ENCODE measurements at regions not wholly inside any gene's neighbourhood (a gene's known extent, or its start where the extent isn't known, plus 50 kb on each side); places are given as distances from the start of the nearest gene placed in this dataset.
A peak's percentile ranks its signal among the peaks of the same experiment; 100 is the strongest.

DNA sequence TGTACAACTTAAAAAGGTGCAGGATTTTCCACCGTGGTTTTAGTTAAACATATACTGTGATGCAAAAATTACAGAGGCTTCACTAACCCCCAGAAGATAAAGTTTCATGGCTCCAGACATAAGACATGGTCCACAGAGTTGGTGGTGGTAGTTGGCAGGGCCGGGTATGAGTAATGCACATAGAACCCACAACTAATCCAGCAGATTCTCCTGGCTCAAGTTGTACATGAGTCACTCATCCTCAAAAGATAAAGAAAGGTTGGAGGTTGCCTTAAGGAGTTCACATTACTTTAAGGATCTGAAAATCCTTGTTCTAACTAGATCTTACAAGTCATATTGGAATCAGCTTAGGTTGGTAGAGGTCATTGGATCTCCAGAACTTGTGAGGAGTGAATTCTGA lies 98.3 kb upstream of the ZBTB20 start:
- Histone ChIP-seq H3K27me3 (ENCODE audit: control insufficient read depth in 1 of 2, insufficient read depth in 2 of 2, low read length in 1 of 2) (no peaks in the 10 kb centered on the region), H3K4me3 (ENCODE audit: low read length in 2 of 2) (no peak overlapping the region), H3K4me1 (ENCODE audit: control insufficient read depth in 1 of 2, insufficient read depth in 2 of 2, low read length in 2 of 2) (peaks cover 2 to 7% of the 10 kb centered on the region in 2 donors), H3K27ac (ENCODE audit: low read depth in 1 of 2, low read length in 2 of 2) (no peak overlapping the region), H3K9me3 (ENCODE audit: control insufficient read depth, low read length) (no peaks in the 10 kb centered on the region), H3K36me3 (ENCODE audit: control insufficient read depth in 1 of 2, insufficient read depth in 2 of 2, low read length in 1 of 2) (no peaks in the 10 kb centered on the region)
- DNase-seq (peak; percentile 72 to 78), ATAC-seq (ENCODE audit: low FRiP score) (peak; percentile 52)
- 63 to 65% methylated on average over 2 of the region's 2 CpGs for WGBS, 2 donors
- intact Hi-C loops (cut with DNase I) = no loop called here

GRCh38 chr3:115245899-115246298 lies 98.8 kb upstream of the ZBTB20 start:
- ATAC-seq (ENCODE audit: low FRiP score) = no peak
- 95 to 96% methylated on average over 3 of the region's 3 CpGs for WGBS, 2 donors

GRCh38 chr3:115246461-115247020 lies 99.5 kb upstream of the ZBTB20 start:
- 73 to 77% methylated on average over 3 of the region's 3 CpGs for WGBS, 2 donors
- no peaks in the 10 kb centered on the region for H3K36me3 ChIP-seq (ENCODE audit: control insufficient read depth in 1 of 2, insufficient read depth in 2 of 2, low read length in 1 of 2)
- no peak overlapping the region for H3K27ac ChIP-seq (ENCODE audit: low read depth in 1 of 2, low read length in 2 of 2)
- peaks cover 2 to 4% of the 10 kb centered on the region in 2 donors for H3K4me1 ChIP-seq (ENCODE audit: control insufficient read depth in 1 of 2, insufficient read depth in 2 of 2, low read length in 2 of 2)
- intact Hi-C loops (cut with DNase I) = no loop called here
- H3K9me3 ChIP-seq (ENCODE audit: control insufficient read depth, low read length) = no peaks in the 10 kb centered on the region
- DNase-seq (no peak), ATAC-seq (ENCODE audit: low FRiP score) (peak; percentile 71)
- H3K4me3 ChIP-seq (ENCODE audit: low read length in 2 of 2) = no peak overlapping the region
- no peaks in the 10 kb centered on the region for H3K27me3 ChIP-seq (ENCODE audit: control insufficient read depth in 1 of 2, insufficient read depth in 2 of 2, low read length in 1 of 2)

More at GRCh38 chr3:115245899-115246298, 98.8 kb upstream of the ZBTB20 start:
- H3K9me3 ChIP-seq (ENCODE audit: control insufficient read depth, low read length) = no peaks in the 10 kb centered on the region
- H3K36me3 ChIP-seq (ENCODE audit: control insufficient read depth in 1 of 2, insufficient read depth in 2 of 2, low read length in 1 of 2) = no peaks in the 10 kb centered on the region
- no peak for DNase-seq
- H3K4me3 ChIP-seq (ENCODE audit: low read length in 2 of 2) = no peak overlapping the region
- H3K4me1 ChIP-seq (ENCODE audit: control insufficient read depth in 1 of 2, insufficient read depth in 2 of 2, low read length in 2 of 2) = peaks cover 2 to 7% of the 10 kb centered on the region in 2 donors
- intact Hi-C loops (cut with DNase I) = no loop called here
- H3K27me3 ChIP-seq (ENCODE audit: control insufficient read depth in 1 of 2, insufficient read depth in 2 of 2, low read length in 1 of 2) = no peaks in the 10 kb centered on the region
- H3K27ac ChIP-seq (ENCODE audit: low read depth in 1 of 2, low read length in 2 of 2) = no peak overlapping the region

GRCh38 chr3:115248274-115248673 lies 101.2 kb upstream of the ZBTB20 start:
- 74 to 75% methylated on average over 2 of the region's 2 CpGs for WGBS, 2 donors
- no peaks in the 10 kb centered on the region for H3K27me3 ChIP-seq (ENCODE audit: control insufficient read depth in 1 of 2, insufficient read depth in 2 of 2, low read length in 1 of 2)
- peaks cover 2 to 4% of the 10 kb centered on the region in 2 donors for H3K4me1 ChIP-seq (ENCODE audit: control insufficient read depth in 1 of 2, insufficient read depth in 2 of 2, low read length in 2 of 2)
- H3K9me3 ChIP-seq (ENCODE audit: control insufficient read depth, low read length) = no peaks in the 10 kb centered on the region
- no peak for DNase-seq
- H3K27ac ChIP-seq (ENCODE audit: low read depth in 1 of 2, low read length in 2 of 2) = no peak overlapping the region
- no peak overlapping the region for H3K4me3 ChIP-seq (ENCODE audit: low read length in 2 of 2)
- ATAC-seq (ENCODE audit: low FRiP score) = no peak
- H3K36me3 ChIP-seq (ENCODE audit: control insufficient read depth in 1 of 2, insufficient read depth in 2 of 2, low read length in 1 of 2) = no peaks in the 10 kb centered on the region
- intact Hi-C loops (cut with DNase I) = no loop called here

- Histone ChIP-seq H3K4me1 (ENCODE audit: control insufficient read depth in 1 of 2, insufficient read depth in 2 of 2, low read length in 2 of 2) (peaks cover 0 to 2% of the 10 kb centered on the region in 2 donors), H3K9me3 (ENCODE audit: control insufficient read depth, low read length) (no peaks in the 10 kb centered on the region), H3K27me3 (ENCODE audit: control insufficient read depth in 1 of 2, insufficient read depth in 2 of 2, low read length in 1 of 2) (no peaks in the 10 kb centered on the region), H3K4me3 (ENCODE audit: low read length in 2 of 2) (no peak overlapping the region), H3K27ac (ENCODE audit: low read depth in 1 of 2, low read length in 2 of 2) (no peak overlapping the region), H3K36me3 (ENCODE audit: control insufficient read depth in 1 of 2, insufficient read depth in 2 of 2, low read length in 1 of 2) (no peaks in the 10 kb centered on the region)
- intact Hi-C loops (cut with DNase I) = no loop called here
- DNase-seq (no peak), ATAC-seq (ENCODE audit: low FRiP score) (no peak)
These were observed 104.4 kb upstream of the ZBTB20 start for GRCh38 chr3:115251509-115251908.

DNA sequence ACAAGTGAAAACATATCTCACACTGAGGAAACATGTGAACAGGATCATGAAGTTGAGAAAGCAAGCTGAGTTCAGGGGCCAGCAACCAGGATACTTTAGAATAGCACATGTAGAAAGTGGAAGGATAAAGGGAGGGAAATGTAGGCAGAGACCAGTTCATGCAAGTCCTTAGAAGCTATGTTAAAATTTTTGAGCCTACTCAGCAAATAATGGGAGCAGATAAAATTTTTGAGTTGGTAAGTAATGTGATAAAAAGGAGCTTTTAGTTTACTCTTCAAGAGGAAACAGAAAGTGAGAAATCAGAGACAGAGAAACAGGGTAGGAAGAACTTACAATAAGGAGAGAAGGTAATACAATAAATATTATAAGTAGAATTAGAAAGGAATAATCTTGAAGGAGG lies 105.6 kb upstream of the ZBTB20 start:
- H3K9me3 ChIP-seq (ENCODE audit: control insufficient read depth, low read length) = no peaks in the 10 kb centered on the region
- H3K4me3 ChIP-seq (ENCODE audit: low read length in 2 of 2) = no peak overlapping the region
- H3K27me3 ChIP-seq (ENCODE audit: control insufficient read depth in 1 of 2, insufficient read depth in 2 of 2, low read length in 1 of 2) = no peaks in the 10 kb centered on the region
- intact Hi-C loops (cut with DNase I) = no loop called here
- DNase-seq = no peak
- H3K27ac ChIP-seq (ENCODE audit: low read depth in 1 of 2, low read length in 2 of 2) = no peak overlapping the region
- H3K4me1 ChIP-seq (ENCODE audit: control insufficient read depth in 1 of 2, insufficient read depth in 2 of 2, low read length in 2 of 2) = peaks cover 0 to 2% of the 10 kb centered on the region in 2 donors
- no peaks in the 10 kb centered on the region for H3K36me3 ChIP-seq (ENCODE audit: control insufficient read depth in 1 of 2, insufficient read depth in 2 of 2, low read length in 1 of 2)
- no peak for ATAC-seq (ENCODE audit: low FRiP score)

DNA sequence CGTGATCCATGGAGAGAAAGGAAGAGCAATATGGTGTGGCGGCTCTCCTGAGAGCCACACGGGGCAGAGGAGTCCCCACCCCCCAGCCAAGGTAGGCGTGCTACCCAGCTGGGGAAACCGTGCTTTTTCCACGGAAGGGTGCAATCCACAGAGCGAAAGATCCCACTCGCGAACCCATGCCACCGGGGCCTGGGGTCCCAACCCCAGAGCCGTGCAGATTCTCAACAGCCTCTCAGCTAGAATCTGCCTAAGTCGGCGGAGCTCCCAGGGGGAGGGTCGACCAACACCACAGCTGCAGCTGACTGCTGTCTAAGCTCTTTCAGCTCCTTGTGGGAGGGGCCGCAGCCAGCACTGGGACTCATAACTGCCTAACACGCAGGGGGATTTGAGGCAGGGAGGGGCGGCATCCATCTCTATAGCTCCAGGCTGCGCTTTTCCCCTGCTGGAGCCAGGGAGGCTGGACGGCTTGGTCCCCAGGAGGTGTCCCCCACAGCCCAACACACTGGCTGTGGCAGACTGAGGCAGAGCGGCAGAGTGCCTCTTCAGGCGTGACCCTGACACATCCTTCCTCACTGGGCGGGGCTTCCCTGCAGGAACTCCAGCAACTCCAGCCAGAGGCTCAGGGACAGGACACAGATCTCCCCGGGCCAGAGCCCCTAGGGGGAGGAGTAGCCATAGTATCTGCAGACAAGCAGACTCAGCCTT lies 107.6 kb upstream of the ZBTB20 start:
- H3K4me1 ChIP-seq (ENCODE audit: control insufficient read depth in 1 of 2, insufficient read depth in 2 of 2, low read length in 2 of 2) = peaks cover 0 to 2% of the 10 kb centered on the region in 2 donors
- ATAC-seq (ENCODE audit: low FRiP score) (no peak), DNase-seq (peak in 1 of 2 donors; percentile 75)
- no peak overlapping the region for H3K27ac ChIP-seq (ENCODE audit: low read depth in 1 of 2, low read length in 2 of 2)
- no peak overlapping the region for H3K4me3 ChIP-seq (ENCODE audit: low read length in 2 of 2)
- 89 to 93% methylated on average over 23 of the region's 23 CpGs for WGBS, 2 donors
- H3K27me3 ChIP-seq (ENCODE audit: control insufficient read depth in 1 of 2, insufficient read depth in 2 of 2, low read length in 1 of 2) = no peaks in the 10 kb centered on the region
- intact Hi-C loops (cut with DNase I) = no loop called here
- H3K36me3 ChIP-seq (ENCODE audit: control insufficient read depth in 1 of 2, insufficient read depth in 2 of 2, low read length in 1 of 2) = no peaks in the 10 kb centered on the region
- no peaks in the 10 kb centered on the region for H3K9me3 ChIP-seq (ENCODE audit: control insufficient read depth, low read length)

DNA sequence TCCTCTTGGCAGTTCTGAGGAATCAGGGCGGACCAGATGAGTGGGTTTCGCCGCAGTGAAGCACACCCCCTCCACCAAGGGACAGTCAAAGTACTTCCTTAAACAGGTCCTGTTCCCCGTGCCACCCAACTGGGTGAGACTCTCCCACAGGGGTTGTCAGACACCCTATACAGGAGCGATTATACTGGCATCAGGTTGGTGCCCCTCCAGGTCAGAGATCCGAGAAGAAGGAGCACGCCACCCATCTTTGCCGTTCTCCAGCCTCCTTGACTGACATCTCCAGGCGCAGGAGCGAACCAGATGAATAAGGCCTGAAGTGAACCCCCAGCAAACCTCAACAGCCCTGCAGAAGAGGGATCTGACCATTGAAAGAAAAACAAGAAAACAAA lies 108.1 kb upstream of the ZBTB20 start:
- no peaks in the 10 kb centered on the region for H3K9me3 ChIP-seq (ENCODE audit: control insufficient read depth, low read length)
- H3K4me3 ChIP-seq (ENCODE audit: low read length in 2 of 2) = no peak overlapping the region
- no peak overlapping the region for H3K27ac ChIP-seq (ENCODE audit: low read depth in 1 of 2, low read length in 2 of 2)
- DNase-seq = no peak
- no peaks in the 10 kb centered on the region for H3K27me3 ChIP-seq (ENCODE audit: control insufficient read depth in 1 of 2, insufficient read depth in 2 of 2, low read length in 1 of 2)
- WGBS, 2 donors = 95 to 96% methylated on average over 10 of the region's 10 CpGs
- intact Hi-C loops (cut with DNase I) = no loop called here
- H3K4me1 ChIP-seq (ENCODE audit: control insufficient read depth in 1 of 2, insufficient read depth in 2 of 2, low read length in 2 of 2) = peaks cover 0 to 2% of the 10 kb centered on the region in 2 donors
- no peak for ATAC-seq (ENCODE audit: low FRiP score)
- no peaks in the 10 kb centered on the region for H3K36me3 ChIP-seq (ENCODE audit: control insufficient read depth in 1 of 2, insufficient read depth in 2 of 2, low read length in 1 of 2)

DNA sequence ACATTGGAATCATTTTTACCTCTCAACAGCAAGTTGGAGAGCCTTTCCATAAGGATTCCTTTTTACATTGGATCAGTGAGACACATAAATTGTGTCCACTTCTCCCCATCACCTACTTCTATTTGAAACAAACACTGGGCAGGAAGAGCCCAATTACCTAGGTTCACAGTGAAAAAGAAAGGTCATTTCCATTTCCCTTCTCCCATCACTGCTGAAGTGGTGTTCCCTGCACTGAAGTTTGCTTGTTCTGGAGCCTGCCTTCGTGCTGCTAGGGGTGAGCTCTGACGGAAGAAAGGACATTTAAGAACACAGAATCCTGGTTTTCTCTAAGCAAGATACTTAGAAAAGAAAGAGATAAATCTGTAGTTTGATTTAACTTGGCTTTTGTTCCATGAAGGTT lies 123.8 kb upstream of the ZBTB20 start:
- DNase-seq (no peak), ATAC-seq (ENCODE audit: low FRiP score) (no peak)
- H3K27ac ChIP-seq (ENCODE audit: low read depth in 1 of 2, low read length in 2 of 2) = no peak overlapping the region
- H3K27me3 ChIP-seq (ENCODE audit: control insufficient read depth in 1 of 2, insufficient read depth in 2 of 2, low read length in 1 of 2) = no peaks in the 10 kb centered on the region
- 70 to 75% methylated on average over 2 of the region's 2 CpGs for WGBS, 2 donors
- intact Hi-C loops (cut with DNase I) = no loop called here
- peaks cover 0 to 3% of the 10 kb centered on the region in 2 donors for H3K4me1 ChIP-seq (ENCODE audit: control insufficient read depth in 1 of 2, insufficient read depth in 2 of 2, low read length in 2 of 2)
- H3K4me3 ChIP-seq (ENCODE audit: low read length in 2 of 2) = no peak overlapping the region
- H3K36me3 ChIP-seq (ENCODE audit: control insufficient read depth in 1 of 2, insufficient read depth in 2 of 2, low read length in 1 of 2) = no peaks in the 10 kb centered on the region
- no peaks in the 10 kb centered on the region for H3K9me3 ChIP-seq (ENCODE audit: control insufficient read depth, low read length)

All from aorta (tissue), 5 donors.